ENCODE measurements at regions not wholly inside any gene's neighbourhood (a gene's known extent, or its start where the extent isn't known, plus 50 kb on each side); places are given as distances from the start of the nearest gene placed in this dataset.

DNA sequence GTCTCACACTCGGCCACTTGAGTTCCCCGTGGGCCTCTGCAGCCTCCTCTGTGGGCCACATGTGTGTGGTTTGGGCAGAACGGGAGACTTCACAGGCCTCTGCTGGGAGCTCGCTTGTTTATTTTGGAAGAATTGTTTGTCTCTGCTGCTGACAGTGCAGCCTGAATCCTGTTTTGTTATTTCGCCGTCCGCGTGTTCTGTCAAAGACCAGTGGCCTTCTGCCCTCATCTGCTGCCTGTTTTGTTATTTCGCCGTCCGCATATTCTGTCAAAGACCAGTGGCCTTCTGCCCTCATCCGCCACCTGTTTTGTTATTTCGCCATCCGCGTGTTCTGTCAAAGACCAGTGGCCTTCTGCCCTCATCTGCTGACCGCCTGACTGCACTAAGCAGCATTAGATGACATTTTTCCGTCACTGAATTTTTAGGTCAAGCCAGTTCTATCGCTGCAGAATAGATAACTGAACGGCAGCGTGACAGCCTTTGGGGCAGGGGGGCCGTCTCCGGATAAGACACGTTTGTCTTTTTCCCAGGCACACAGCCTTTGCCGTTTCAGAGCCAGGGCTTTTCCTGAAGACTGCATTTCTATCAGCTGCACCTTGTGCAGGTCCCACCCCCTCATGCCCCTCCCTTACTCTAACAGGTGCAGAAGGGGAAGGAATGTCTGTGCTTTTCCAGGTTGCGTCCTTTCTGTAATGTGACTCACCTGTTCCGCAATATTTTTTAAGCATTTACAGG lies 158.5 kb upstream of the AFDN start:
- DNase-seq: no peak
- Histone ChIP-seq H3K4me3 (ENCODE audit: low read length) (no peak overlapping the region), H3K9me3 (replicated peaks; ENCODE audit: insufficient read depth, low read length) (no peaks in the 10 kb centered on the region)

DNA sequence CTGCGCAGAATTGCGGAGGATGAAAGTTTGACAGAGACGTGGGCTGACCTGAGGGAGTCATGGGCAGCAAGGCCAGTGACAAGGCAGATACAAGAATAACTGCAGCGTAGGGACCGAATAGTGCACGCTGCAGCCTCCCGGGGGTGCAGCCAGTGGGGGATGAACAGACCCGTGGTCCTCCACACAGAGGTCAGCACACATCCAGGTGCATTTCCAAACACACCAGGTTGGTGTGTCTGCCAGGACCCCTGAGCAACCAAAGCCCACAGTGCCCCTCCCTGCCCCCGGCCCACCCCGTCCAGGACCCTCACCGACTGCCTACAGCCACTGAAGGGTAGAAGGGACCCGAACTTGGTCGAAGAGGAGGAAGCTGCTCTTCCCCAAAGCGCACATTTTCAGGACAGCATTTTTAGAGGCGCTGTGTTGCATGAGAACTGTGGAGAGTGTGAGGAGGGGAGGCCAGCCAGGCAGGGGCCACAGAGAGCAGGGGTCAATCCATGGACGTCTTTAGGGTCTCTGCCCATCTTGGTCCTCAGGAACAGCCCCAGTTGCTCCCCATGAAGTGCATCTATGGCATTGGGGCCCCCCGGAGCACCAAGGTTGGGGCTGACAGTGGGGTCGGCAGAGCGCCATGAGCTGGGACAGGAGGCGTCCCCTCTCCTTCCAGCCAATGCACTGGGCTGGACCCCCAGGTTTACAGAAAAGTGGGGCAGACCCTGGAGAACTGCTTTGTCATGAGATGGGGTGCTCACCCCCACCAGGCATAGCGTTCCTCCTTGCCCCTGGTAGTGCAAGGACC lies 157.8 kb upstream of the AFDN start:
- no peaks in the 10 kb centered on the region for H3K9me3 ChIP-seq (replicated peaks; ENCODE audit: insufficient read depth, low read length)
- no peak for DNase-seq
- H2AFZ ChIP-seq (ENCODE audit: low read length): no peak overlapping the region
- H3K79me2 ChIP-seq (ENCODE audit: low read length): no peaks in the 10 kb centered on the region
- H3K9me2 ChIP-seq (replicated peaks; ENCODE audit: insufficient read depth, low read length): no peaks in the 10 kb centered on the region
- no peak overlapping the region for H3K27ac ChIP-seq (ENCODE audit: low read length)
- no peaks in the 10 kb centered on the region for H3K27me3 ChIP-seq (replicated peaks; ENCODE audit: insufficient read depth, low read length)
- no peak overlapping the region for H3K4me3 ChIP-seq (ENCODE audit: low read length)
- no peaks in the 10 kb centered on the region for H3K36me3 ChIP-seq (replicated peaks; ENCODE audit: insufficient read depth, low read length)
- TF ChIP-seq, protein P1, sequence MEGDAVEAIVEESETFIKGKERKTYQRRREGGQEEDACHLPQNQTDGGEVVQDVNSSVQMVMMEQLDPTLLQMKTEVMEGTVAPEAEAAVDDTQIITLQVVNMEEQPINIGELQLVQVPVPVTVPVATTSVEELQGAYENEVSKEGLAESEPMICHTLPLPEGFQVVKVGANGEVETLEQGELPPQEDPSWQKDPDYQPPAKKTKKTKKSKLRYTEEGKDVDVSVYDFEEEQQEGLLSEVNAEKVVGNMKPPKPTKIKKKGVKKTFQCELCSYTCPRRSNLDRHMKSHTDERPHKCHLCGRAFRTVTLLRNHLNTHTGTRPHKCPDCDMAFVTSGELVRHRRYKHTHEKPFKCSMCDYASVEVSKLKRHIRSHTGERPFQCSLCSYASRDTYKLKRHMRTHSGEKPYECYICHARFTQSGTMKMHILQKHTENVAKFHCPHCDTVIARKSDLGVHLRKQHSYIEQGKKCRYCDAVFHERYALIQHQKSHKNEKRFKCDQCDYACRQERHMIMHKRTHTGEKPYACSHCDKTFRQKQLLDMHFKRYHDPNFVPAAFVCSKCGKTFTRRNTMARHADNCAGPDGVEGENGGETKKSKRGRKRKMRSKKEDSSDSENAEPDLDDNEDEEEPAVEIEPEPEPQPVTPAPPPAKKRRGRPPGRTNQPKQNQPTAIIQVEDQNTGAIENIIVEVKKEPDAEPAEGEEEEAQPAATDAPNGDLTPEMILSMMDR (IDR thresholded peaks at IDR 0.05; ENCODE audit: low read length): no peak
- TF ChIP-seq EZH2phosphoT487 (IDR thresholded peaks at IDR 0.05; ENCODE audit: low read length) (no peak), EZH2 (optimal IDR thresholded peaks at IDR 0.05; ENCODE audit: low read depth, low read length) (no peak)
- no peaks in the 10 kb centered on the region for H3F3A ChIP-seq (ENCODE audit: insufficient read depth, low read length)
- H3K9ac ChIP-seq (ENCODE audit: low read length): no peak overlapping the region
- H3K4me1 ChIP-seq (ENCODE audit: low read length): no peaks in the 10 kb centered on the region
- H3K4me2 ChIP-seq (ENCODE audit: low read depth, low read length): no peak overlapping the region
- H4K20me1 ChIP-seq (ENCODE audit: insufficient read depth, low read length): no peaks in the 10 kb centered on the region

More for the DNA sequence above, 158.5 kb upstream of the AFDN start:
- no peak overlapping the region for H3K4me2 ChIP-seq (ENCODE audit: low read depth, low read length)
- H4K20me1 ChIP-seq (ENCODE audit: insufficient read depth, low read length): no peaks in the 10 kb centered on the region
- TF ChIP-seq EZH2phosphoT487 (IDR thresholded peaks at IDR 0.05; ENCODE audit: low read length) (no peak), EZH2 (optimal IDR thresholded peaks at IDR 0.05; ENCODE audit: low read depth, low read length) (no peak)
- TF ChIP-seq, protein P1 (IDR thresholded peaks at IDR 0.05; ENCODE audit: low read length): no peak
- H3K36me3 ChIP-seq (replicated peaks; ENCODE audit: insufficient read depth, low read length): no peaks in the 10 kb centered on the region
- H3K27ac ChIP-seq (ENCODE audit: low read length): no peak overlapping the region
- H3K9ac ChIP-seq (ENCODE audit: low read length): no peak overlapping the region
- H3K79me2 ChIP-seq (ENCODE audit: low read length): no peaks in the 10 kb centered on the region
- no peaks in the 10 kb centered on the region for H3F3A ChIP-seq (ENCODE audit: insufficient read depth, low read length)
- no peaks in the 10 kb centered on the region for H3K9me2 ChIP-seq (replicated peaks; ENCODE audit: insufficient read depth, low read length)
- no peak overlapping the region for H2AFZ ChIP-seq (ENCODE audit: low read length)
- H3K27me3 ChIP-seq (replicated peaks; ENCODE audit: insufficient read depth, low read length): no peaks in the 10 kb centered on the region
- H3K4me1 ChIP-seq (ENCODE audit: low read length): no peaks in the 10 kb centered on the region

DNA sequence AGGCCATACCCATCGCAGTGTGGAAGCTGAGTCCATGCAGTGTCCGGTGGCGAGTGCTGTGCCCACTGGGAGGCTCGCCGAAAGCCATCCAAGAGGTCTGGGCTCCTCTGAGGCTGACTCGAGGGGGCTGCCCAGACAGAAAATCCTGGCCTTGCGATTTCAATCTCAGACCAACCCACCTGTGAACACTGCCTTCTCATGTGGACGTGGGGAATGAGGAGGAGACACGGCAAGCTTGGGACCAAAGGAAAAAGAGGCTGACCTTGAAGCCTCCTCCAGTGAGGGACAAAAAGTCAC lies 157.2 kb upstream of the AFDN start:
- no peaks in the 10 kb centered on the region for H3F3A ChIP-seq (ENCODE audit: insufficient read depth, low read length)
- TF ChIP-seq, protein P1 (IDR thresholded peaks at IDR 0.05; ENCODE audit: low read length): no peak
- no peak for TF ChIP-seq EZH2 (optimal IDR thresholded peaks at IDR 0.05; ENCODE audit: low read depth, low read length)
- TF ChIP-seq EZH2phosphoT487 (IDR thresholded peaks at IDR 0.05; ENCODE audit: low read length): no peak
- no peaks in the 10 kb centered on the region for H3K4me1 ChIP-seq (ENCODE audit: low read length)
- no peak overlapping the region for H3K4me2 ChIP-seq (ENCODE audit: low read depth, low read length)
- H3K79me2 ChIP-seq (ENCODE audit: low read length): no peaks in the 10 kb centered on the region
- H3K27ac ChIP-seq (ENCODE audit: low read length): no peak overlapping the region
- no peaks in the 10 kb centered on the region for H3K27me3 ChIP-seq (replicated peaks; ENCODE audit: insufficient read depth, low read length)
- H3K36me3 ChIP-seq (replicated peaks; ENCODE audit: insufficient read depth, low read length): no peaks in the 10 kb centered on the region
- H3K9ac ChIP-seq (ENCODE audit: low read length): no peak overlapping the region
- no peak for DNase-seq
- H3K4me3 ChIP-seq (ENCODE audit: low read length): no peak overlapping the region
- no peaks in the 10 kb centered on the region for H3K9me3 ChIP-seq (replicated peaks; ENCODE audit: insufficient read depth, low read length)
- H2AFZ ChIP-seq (ENCODE audit: low read length): no peak overlapping the region
- H4K20me1 ChIP-seq (ENCODE audit: insufficient read depth, low read length): no peaks in the 10 kb centered on the region
- no peaks in the 10 kb centered on the region for H3K9me2 ChIP-seq (replicated peaks; ENCODE audit: insufficient read depth, low read length)

Data from MM.1S (cell line).